Fibroblast of the aortic adventitia (primary cell): ENCODE measurements at regions not wholly inside any gene's neighbourhood (a gene's known extent, or its start where the extent isn't known, plus 50 kb on each side); places are given as distances from the start of the nearest gene placed in this dataset.

ENCODE experiments used
- DNase-seq: peaks from one replicate; pipeline ENCODE4 v3.0.0-alpha.2; 2010; ENCODE audit warnings: low read depth
- H3K4me3 ChIP-seq: 2 replicates; pipeline ENCODE4 v1.5.1; 2011; ENCODE audit warnings: low read depth, mild to moderate bottlenecking, control low read depth, low read length, moderate library complexity
- CTCF ChIP-seq: IDR thresholded peaks from 2 replicates; pipeline ENCODE4 v1.5.1; 2011; ENCODE audit warnings: mild to moderate bottlenecking, low read length, control low read depth, inconsistent platforms; ENCODE audit not compliant: insufficient read depth

GRCh38 chr22:48849219-48849912 lies 978.3 kb downstream of the BRD1 start:
- DNase-seq: no peak
- no peak for TF ChIP-seq CTCF
- H3K4me3 ChIP-seq: no peak overlapping the region

GRCh38 chr22:48846200-48846599 lies 981.5 kb downstream of the BRD1 start:
- no peak for TF ChIP-seq CTCF
- no peak for DNase-seq
- H3K4me3 ChIP-seq: no peak overlapping the region

DNA sequence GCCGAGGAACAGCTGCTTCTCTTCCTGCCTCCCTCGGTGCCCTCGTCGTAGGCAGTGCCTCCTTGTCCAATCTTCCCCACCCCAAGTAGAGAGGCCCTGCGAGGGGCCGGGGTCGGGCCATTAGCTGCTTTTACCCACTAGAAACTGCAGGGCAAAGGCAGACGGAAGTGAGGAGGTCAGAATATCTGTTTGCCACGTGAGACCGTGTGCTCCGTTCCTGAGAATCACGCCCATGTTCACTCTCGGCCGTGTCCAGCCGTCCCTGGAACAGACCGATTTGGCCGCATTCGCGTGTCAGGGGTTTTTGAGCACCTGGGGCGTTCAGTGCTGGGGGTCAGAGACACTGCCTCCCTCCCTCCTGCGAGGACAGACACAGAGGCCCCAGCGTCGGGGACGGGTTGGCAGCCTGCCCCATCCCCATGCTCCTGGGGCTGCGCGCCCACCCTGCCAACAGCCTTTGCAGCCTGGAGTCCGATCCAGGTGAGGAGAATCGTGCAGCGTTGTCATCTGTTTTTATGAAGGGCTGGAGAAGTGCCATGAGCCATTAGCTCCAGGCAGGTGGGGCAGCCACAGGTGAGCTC lies 982.2 kb downstream of the BRD1 start:
- DNase-seq: no peak
- TF ChIP-seq CTCF: no peak
- H3K4me3 ChIP-seq: no peak overlapping the region

DNA sequence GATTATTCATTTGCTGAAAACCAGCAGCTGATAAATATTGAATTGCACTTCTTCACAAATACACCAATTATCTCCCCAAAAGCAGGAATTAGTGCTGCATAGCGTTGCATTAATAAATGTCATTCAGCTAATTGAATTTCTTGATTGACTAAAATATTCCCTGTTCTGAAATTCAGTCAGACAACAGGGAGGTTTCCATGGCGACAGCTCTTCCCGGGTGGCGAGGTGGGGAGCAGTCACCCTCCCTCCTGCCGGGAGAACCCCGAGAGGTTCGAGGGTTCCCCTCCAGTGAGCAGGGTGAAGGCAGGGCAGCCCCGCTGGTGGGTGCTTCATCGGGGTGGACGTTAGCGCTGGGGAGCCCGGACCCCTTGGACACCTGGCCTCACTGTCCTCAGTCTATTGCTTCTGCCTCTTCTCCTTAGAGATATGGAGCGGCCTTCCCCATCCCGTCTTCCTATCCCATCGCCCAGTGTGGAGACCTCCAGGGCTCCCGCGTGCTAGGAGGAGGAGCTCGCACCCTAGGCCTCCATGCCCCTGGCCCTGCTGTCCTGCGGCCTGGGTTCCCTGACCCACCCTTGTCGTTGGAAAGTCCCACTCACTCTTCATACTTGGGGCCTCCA lies 983.5 kb downstream of the BRD1 start:
- no peak overlapping the region for H3K4me3 ChIP-seq
- no peak for TF ChIP-seq CTCF
- no peak for DNase-seq

DNA sequence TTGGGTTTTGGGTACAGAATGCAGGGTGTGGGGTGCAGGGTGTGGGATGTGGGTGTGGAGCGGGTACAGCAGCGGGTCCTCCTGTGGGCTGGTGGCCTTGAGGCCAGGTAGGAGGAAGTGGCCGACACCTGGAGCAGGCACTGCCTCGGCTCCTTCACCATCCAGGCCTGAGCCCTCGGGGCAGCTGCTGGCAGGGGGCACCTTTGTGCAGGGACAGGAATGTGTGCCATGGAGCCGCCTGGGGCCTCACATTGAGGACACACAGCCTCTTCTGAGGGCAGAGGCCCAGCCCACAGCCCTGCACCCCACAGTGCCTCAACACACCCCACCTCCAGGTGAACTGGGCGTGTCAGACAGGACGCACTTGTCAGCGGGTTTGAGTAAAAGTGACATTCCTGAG lies 984.0 kb downstream of the BRD1 start:
- TF ChIP-seq CTCF: no peak
- DNase-seq: no peak
- no peak overlapping the region for H3K4me3 ChIP-seq

- TF ChIP-seq CTCF: no peak
- H3K4me3 ChIP-seq: no peak overlapping the region
- DNase-seq: no peak
These were observed 984.7 kb downstream of the BRD1 start for GRCh38 chr22:48842976-48843375.
